Hepatocyte (in vitro differentiated cells): ENCODE measurements at regions not wholly inside any gene's neighbourhood (a gene's known extent, or its start where the extent isn't known, plus 50 kb on each side); places are given as distances from the start of the nearest gene placed in this dataset.

Experiments
- EZH2phosphoT487 ChIP-seq: fragments of 200-600 bp; sonication (generic); IDR thresholded peaks from one replicate; pipeline ENCODE4 v1.6.1; 2018; ENCODE audit warnings: antibody characterized with exemption, mild to moderate bottlenecking, low read depth, moderate library complexity; ENCODE audit not compliant: unreplicated experiment, severe bottlenecking
- TF ChIP-seq, protein P1 (sequence below): fragments of 200-600 bp; sonication (generic); IDR thresholded peaks from 2 replicates; pipeline ENCODE4 v1.5.1; 2016; ENCODE audit warnings: antibody characterized with exemption, mild to moderate bottlenecking; ENCODE audit not compliant: poor library complexity

DNA sequence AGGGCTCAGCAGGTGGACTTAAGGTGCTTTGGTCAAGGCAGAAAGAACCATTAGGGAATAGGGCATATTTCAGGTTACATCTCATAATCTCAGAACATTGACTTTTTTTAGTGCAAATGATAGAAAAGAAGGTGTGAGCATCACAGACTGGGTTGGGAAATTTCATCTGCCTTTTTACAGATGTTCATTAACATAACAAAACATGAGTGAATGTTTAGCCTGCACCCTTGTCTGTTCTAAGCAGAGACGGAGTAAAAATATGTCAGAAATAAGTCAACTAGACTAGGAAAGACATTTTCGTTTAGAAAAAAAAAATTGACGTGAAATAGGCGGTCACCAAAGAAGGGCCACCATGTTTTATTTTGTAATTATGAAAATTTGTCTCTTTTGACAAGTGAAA, 127.5 kb upstream of the CDH13 start:
- no peak for TF ChIP-seq EZH2phosphoT487
- TF ChIP-seq, protein P1, sequence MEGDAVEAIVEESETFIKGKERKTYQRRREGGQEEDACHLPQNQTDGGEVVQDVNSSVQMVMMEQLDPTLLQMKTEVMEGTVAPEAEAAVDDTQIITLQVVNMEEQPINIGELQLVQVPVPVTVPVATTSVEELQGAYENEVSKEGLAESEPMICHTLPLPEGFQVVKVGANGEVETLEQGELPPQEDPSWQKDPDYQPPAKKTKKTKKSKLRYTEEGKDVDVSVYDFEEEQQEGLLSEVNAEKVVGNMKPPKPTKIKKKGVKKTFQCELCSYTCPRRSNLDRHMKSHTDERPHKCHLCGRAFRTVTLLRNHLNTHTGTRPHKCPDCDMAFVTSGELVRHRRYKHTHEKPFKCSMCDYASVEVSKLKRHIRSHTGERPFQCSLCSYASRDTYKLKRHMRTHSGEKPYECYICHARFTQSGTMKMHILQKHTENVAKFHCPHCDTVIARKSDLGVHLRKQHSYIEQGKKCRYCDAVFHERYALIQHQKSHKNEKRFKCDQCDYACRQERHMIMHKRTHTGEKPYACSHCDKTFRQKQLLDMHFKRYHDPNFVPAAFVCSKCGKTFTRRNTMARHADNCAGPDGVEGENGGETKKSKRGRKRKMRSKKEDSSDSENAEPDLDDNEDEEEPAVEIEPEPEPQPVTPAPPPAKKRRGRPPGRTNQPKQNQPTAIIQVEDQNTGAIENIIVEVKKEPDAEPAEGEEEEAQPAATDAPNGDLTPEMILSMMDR: no peak
